Activated CD4-positive, alpha-beta T cell treated with anti-CD3 and anti-CD28 coated beads, Interleukin-2, amount 10 ng/mL, durations not matched to agents 7 days and 5 days (primary cell): ENCODE measurements at regions not wholly inside any gene's neighbourhood (a gene's known extent, or its start where the extent isn't known, plus 50 kb on each side); places are given as distances from the start of the nearest gene placed in this dataset.

Experiments
- CTCF ChIA-PET: fragments of 350-600 bp; sonication (Branson Sonifier 250); formaldehyde crosslinking; loops from one replicate; lab custom pipeline; 2021; ENCODE audit warnings: antibody characterized with exemption; lab: Charles Lee
- POLR2A ChIA-PET: fragments of 350-600 bp; sonication (Branson Sonifier 250); formaldehyde crosslinking; loops from one replicate; lab custom pipeline; 2021; ENCODE audit warnings: antibody characterized with exemption; lab: Charles Lee
- DNase-seq: peaks from one replicate; pipeline ENCODE4 v3.0.0-alpha.2; 2020
- H3K27ac Mint-ChIP-seq: one replicate; pipeline ENCODE4 v1.8.0; 2021; ENCODE audit warnings: mild to moderate bottlenecking, moderate library complexity, mixed read lengths
- H3K27me3 Mint-ChIP-seq: one replicate; pipeline ENCODE4 v1.8.0; 2021; ENCODE audit warnings: mixed read lengths
- H3K36me3 Mint-ChIP-seq: one replicate; pipeline ENCODE4 v1.8.0; 2021; ENCODE audit warnings: low read depth, mixed read lengths
- H3K4me1 Mint-ChIP-seq: one replicate; pipeline ENCODE4 v1.8.0; 2021; ENCODE audit warnings: mixed read lengths
- H3K4me3 Mint-ChIP-seq: one replicate; pipeline ENCODE4 v1.8.0; 2021; ENCODE audit warnings: mild to moderate bottlenecking, moderate library complexity, mixed read lengths
- H3K9me3 Mint-ChIP-seq: one replicate; pipeline ENCODE4 v1.8.0; 2021; ENCODE audit warnings: mixed read lengths

GRCh38 chr2:84373391-84373790 lies 85.7 kb downstream of the SUCLG1 start:
- ChIA-PET POLR2A (no interaction called here), CTCF (no interaction called here)
- Mint-ChIP-seq H3K36me3 (no peaks in the 10 kb centered on the region), H3K27ac (no peak overlapping the region), H3K4me1 (no peaks in the 10 kb centered on the region), H3K4me3 (no peak overlapping the region), H3K9me3 (no peaks in the 10 kb centered on the region), H3K27me3 (peaks cover 3% of the 10 kb centered on the region)
- DNase-seq = no peak

DNA sequence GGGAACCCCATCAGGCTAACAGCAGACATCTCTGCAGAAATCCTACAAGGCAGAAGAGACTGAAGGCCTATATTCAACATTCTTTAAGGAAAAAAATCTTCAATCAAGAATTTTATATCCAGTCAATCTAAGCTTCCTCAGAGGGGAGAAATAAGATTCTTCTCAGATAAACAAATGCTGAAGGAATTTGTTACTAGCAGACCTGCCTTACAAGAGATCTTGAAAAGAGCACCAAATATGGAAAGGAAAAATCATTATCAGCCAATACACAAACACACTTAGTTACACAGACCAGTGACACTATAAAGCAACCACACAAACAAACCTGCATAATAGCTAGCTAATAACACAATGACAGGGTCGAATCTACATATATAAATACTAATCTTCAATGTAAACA lies 96.5 kb downstream of the SUCLG1 start:
- POLR2A ChIA-PET = no interaction called here
- Mint-ChIP-seq H3K36me3 (no peaks in the 10 kb centered on the region), H3K4me3 (no peak overlapping the region), H3K27me3 (peaks cover 24% of the 10 kb centered on the region), H3K9me3 (peaks cover 10% of the 10 kb centered on the region), H3K27ac (no peak overlapping the region), H3K4me1 (no peaks in the 10 kb centered on the region)
- CTCF ChIA-PET = no interaction called here
- DNase-seq = no peak

DNA sequence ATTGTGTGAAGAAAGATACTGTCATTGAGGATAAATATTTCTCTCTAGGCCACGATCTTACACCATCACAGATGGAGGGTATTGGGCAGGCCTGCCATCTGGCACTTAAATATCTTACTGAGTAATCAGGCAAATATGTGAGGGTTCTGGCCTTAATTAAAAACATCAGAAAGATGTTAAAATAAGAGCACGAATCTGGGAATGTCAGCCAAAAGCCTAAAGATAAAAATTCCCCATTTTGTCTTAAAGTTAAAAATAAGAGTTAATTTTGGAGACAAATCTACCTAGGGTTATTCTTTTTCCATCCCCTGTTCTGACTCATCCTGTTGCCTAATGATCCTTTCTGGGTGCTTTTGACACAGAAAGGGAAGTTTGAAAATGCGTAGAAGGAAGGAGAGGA lies 121.0 kb downstream of the SUCLG1 start:
- Mint-ChIP-seq H3K36me3 (no peaks in the 10 kb centered on the region), H3K27me3 (peaks cover 22% of the 10 kb centered on the region), H3K4me1 (no peaks in the 10 kb centered on the region), H3K4me3 (no peak overlapping the region), H3K27ac (no peak overlapping the region), H3K9me3 (no peaks in the 10 kb centered on the region)
- DNase-seq = no peak
- CTCF ChIA-PET = no interaction called here
- POLR2A ChIA-PET = no interaction called here

GRCh38 chr2:84327645-84328249 lies 131.3 kb downstream of the SUCLG1 start:
- H3K4me3 Mint-ChIP-seq = no peak overlapping the region
- H3K36me3 Mint-ChIP-seq = no peaks in the 10 kb centered on the region
- no peaks in the 10 kb centered on the region for H3K4me1 Mint-ChIP-seq
- ChIA-PET CTCF (interaction anchor here (0.9 kb wide), 1 partner anchor 24 kb away, joined by 3 read pairs; no protein-coding TSS in a partner anchor), POLR2A (no interaction called here)
- DNase-seq = no peak
- no peak overlapping the region for H3K27ac Mint-ChIP-seq
- H3K27me3 Mint-ChIP-seq = peaks cover 21% of the 10 kb centered on the region
- no peaks in the 10 kb centered on the region for H3K9me3 Mint-ChIP-seq

DNA sequence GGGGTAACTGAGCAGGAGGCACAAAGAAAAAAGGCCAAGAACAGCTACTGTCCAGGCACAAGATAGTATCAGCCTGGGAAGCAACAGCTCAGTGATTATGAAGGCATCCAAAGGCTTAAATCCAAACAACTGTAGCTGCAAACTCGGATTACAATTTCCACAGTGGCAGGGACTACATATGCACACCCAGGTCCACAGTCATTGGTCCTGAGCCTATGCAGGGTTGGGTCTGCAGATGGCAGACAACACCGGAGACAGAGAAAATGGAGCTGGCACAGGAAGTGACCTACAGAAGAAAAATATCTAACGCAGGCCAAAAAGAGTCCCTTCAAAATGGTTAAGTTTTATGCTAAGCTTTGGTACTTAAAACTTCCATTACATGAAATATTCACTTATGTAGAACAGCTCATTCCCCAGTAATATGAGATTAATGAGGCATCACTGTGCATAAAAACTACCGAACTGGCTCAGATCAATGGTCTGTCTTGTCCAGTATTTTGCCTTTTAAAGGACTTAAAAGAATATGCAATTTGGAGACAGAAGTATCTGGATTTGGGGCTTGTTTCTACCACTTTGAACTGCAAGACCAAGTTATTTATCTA lies 132.1 kb downstream of the SUCLG1 start:
- POLR2A ChIA-PET = no interaction called here
- H3K9me3 Mint-ChIP-seq = no peaks in the 10 kb centered on the region
- no peak overlapping the region for H3K27ac Mint-ChIP-seq

GRCh38 chr2:84323890-84324289 lies 135.2 kb downstream of the SUCLG1 start:
- no peaks in the 10 kb centered on the region for H3K9me3 Mint-ChIP-seq
- no peak overlapping the region for H3K27ac Mint-ChIP-seq
- no peak for DNase-seq
- POLR2A ChIA-PET = no interaction called here
- peaks cover 20% of the 10 kb centered on the region for H3K27me3 Mint-ChIP-seq
- CTCF ChIA-PET = no interaction called here
- no peak overlapping the region for H3K4me3 Mint-ChIP-seq
- H3K36me3 Mint-ChIP-seq = no peaks in the 10 kb centered on the region
- H3K4me1 Mint-ChIP-seq = no peaks in the 10 kb centered on the region

More for the DNA sequence above, 132.1 kb downstream of the SUCLG1 start:
- Mint-ChIP-seq H3K36me3 (no peaks in the 10 kb centered on the region), H3K4me3 (no peak overlapping the region), H3K27me3 (peaks cover 20% of the 10 kb centered on the region), H3K4me1 (no peaks in the 10 kb centered on the region)
- CTCF ChIA-PET = interaction anchor here (0.9 kb wide), 1 partner anchor 23 kb away, joined by 3 read pairs; no protein-coding TSS in a partner anchor
- DNase-seq = no peak

DNA sequence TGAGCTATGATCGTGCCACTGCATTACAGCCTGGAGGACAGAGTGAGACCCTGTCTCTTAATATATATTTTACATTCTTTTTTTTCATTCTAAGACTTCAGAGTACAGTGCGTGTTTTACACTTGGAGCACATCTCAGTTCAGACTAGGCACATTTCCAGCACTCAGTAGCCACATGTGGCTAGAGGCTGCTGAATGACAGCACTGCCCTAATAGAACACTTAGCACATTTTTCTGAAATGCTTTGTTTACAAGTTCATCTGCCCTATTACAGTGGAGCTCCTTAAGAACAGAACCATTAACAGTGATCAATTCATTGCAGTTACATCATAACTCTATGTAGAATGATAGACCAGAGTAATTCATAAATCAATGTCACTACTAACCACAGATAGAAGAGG lies 138.1 kb downstream of the SUCLG1 start:
- DNase-seq = no peak
- ChIA-PET POLR2A (no interaction called here), CTCF (no interaction called here)
- Mint-ChIP-seq H3K4me1 (no peaks in the 10 kb centered on the region), H3K36me3 (no peaks in the 10 kb centered on the region), H3K27me3 (peaks cover 14% of the 10 kb centered on the region), H3K9me3 (no peaks in the 10 kb centered on the region), H3K27ac (no peak overlapping the region), H3K4me3 (no peak overlapping the region)

GRCh38 chr2:84319581-84319980 lies 139.5 kb downstream of the SUCLG1 start:
- no peak overlapping the region for H3K4me3 Mint-ChIP-seq
- no peak overlapping the region for H3K27ac Mint-ChIP-seq
- POLR2A ChIA-PET = no interaction called here
- CTCF ChIA-PET = interaction anchor here (1.4 kb wide), 1 partner anchor 10 kb away, joined by 4 read pairs; no protein-coding TSS in a partner anchor
- H3K36me3 Mint-ChIP-seq = no peaks in the 10 kb centered on the region
- no peak for DNase-seq
- no peaks in the 10 kb centered on the region for H3K9me3 Mint-ChIP-seq
- H3K27me3 Mint-ChIP-seq = peaks cover 14% of the 10 kb centered on the region
- no peaks in the 10 kb centered on the region for H3K4me1 Mint-ChIP-seq

- Mint-ChIP-seq H3K36me3 (no peaks in the 10 kb centered on the region), H3K4me1 (no peaks in the 10 kb centered on the region), H3K27me3 (peaks cover 9% of the 10 kb centered on the region), H3K4me3 (no peak overlapping the region), H3K27ac (no peak overlapping the region), H3K9me3 (no peaks in the 10 kb centered on the region)
- ChIA-PET POLR2A (no interaction called here), CTCF (no interaction called here)
- DNase-seq = no peak
Observed at GRCh38 chr2:84317135-84317534, 141.9 kb downstream of the SUCLG1 start.

GRCh38 chr2:84314901-84315330 lies 144.2 kb downstream of the SUCLG1 start:
- Mint-ChIP-seq H3K4me3 (no peak overlapping the region), H3K36me3 (no peaks in the 10 kb centered on the region), H3K27ac (no peak overlapping the region), H3K4me1 (no peaks in the 10 kb centered on the region), H3K27me3 (peaks cover 5% of the 10 kb centered on the region), H3K9me3 (no peaks in the 10 kb centered on the region)
- ChIA-PET POLR2A (no interaction called here), CTCF (interaction anchor here (0.7 kb wide), 2 partner anchors 10 to 978 kb away, joined by 3 read pairs; no protein-coding TSS in a partner anchor)
- DNase-seq = peak; percentile 85

DNA sequence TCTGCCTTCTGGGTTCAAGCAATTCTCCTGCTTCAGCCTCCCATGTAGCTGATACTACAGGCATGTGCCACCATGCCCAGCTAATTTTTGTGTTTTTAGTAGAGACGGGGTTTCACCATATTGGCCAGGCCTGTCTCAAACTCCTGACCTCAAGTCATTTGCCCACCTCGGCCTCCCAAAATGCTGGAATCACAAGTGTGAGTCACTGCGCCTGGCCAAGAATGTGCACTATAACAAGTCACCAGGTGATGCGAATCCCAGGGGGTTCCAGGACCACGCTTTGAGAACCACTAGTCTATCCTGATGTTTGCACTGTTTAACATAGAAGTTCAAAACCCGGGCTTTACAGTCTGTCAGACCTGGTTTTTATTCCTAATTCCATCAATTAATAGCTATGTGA lies 144.8 kb downstream of the SUCLG1 start:
- POLR2A ChIA-PET = no interaction called here
- Mint-ChIP-seq H3K4me1 (no peaks in the 10 kb centered on the region), H3K27ac (no peak overlapping the region)

GRCh38 chr2:84309281-84309680 lies 149.8 kb downstream of the SUCLG1 start:
- no peak for DNase-seq
- no peaks in the 10 kb centered on the region for H3K36me3 Mint-ChIP-seq
- CTCF ChIA-PET = no interaction called here
- no peaks in the 10 kb centered on the region for H3K4me1 Mint-ChIP-seq
- no peak overlapping the region for H3K27ac Mint-ChIP-seq
- no peaks in the 10 kb centered on the region for H3K9me3 Mint-ChIP-seq
- H3K27me3 Mint-ChIP-seq = peaks cover 8% of the 10 kb centered on the region
- POLR2A ChIA-PET = no interaction called here
- H3K4me3 Mint-ChIP-seq = no peak overlapping the region

More for the DNA sequence above, 144.8 kb downstream of the SUCLG1 start:
- no peaks in the 10 kb centered on the region for H3K36me3 Mint-ChIP-seq
- no peak for DNase-seq
- peaks cover 4% of the 10 kb centered on the region for H3K27me3 Mint-ChIP-seq
- CTCF ChIA-PET = interaction anchor here (0.7 to 1.0 kb wide), 2 partner anchors 9 to 11 kb away, joined by 3 read pairs; no protein-coding TSS in a partner anchor
- no peak overlapping the region for H3K4me3 Mint-ChIP-seq
- H3K9me3 Mint-ChIP-seq = no peaks in the 10 kb centered on the region

DNA sequence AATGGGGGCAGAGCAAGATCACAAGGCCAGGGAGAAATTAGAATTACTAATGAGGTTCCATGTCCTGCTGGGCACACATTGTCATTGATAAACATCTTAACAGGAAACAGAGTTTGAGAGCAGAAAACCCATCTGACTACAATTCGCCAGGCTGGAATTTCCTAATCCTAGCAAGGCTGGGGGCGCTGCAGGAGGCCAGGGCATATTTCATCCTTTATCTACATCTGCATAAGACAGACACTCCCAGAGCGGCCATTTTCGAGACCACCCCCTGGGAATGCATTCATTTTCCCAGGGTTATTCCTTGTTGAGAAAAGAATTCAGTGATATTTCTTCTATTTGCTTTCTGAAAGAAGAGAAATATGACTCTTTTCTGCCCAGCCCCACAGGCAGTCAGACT lies 152.7 kb downstream of the SUCLG1 start:
- Mint-ChIP-seq H3K4me3 (no peak overlapping the region), H3K4me1 (no peaks in the 10 kb centered on the region), H3K27me3 (peaks cover 4% of the 10 kb centered on the region), H3K36me3 (no peaks in the 10 kb centered on the region), H3K27ac (no peak overlapping the region), H3K9me3 (no peaks in the 10 kb centered on the region)
- no peak for DNase-seq
- POLR2A ChIA-PET = no interaction called here
- CTCF ChIA-PET = no interaction called here
